GM19351 (cell line): ENCODE measurements at regions not wholly inside any gene's neighbourhood (a gene's known extent, or its start where the extent isn't known, plus 50 kb on each side); places are given as distances from the start of the nearest gene placed in this dataset.
"Not testable (repeated sequence)": the region's sequence is repeated elsewhere in the genome, so short reads cannot be mapped to it uniquely, and the experiment has no call there.

Experiments
- ATAC-seq: cut with Tn5 transposase; IDR thresholded peaks from one replicate; pipeline ENCODE4 v1.9.1; 2021; ENCODE audit warnings: mild to moderate bottlenecking, moderate library complexity; ENCODE audit not compliant: unreplicated experiment

GRCh38 chr6:40705354-40705753, 118.2 kb upstream of the LRFN2 start:
- no peak for ATAC-seq

DNA sequence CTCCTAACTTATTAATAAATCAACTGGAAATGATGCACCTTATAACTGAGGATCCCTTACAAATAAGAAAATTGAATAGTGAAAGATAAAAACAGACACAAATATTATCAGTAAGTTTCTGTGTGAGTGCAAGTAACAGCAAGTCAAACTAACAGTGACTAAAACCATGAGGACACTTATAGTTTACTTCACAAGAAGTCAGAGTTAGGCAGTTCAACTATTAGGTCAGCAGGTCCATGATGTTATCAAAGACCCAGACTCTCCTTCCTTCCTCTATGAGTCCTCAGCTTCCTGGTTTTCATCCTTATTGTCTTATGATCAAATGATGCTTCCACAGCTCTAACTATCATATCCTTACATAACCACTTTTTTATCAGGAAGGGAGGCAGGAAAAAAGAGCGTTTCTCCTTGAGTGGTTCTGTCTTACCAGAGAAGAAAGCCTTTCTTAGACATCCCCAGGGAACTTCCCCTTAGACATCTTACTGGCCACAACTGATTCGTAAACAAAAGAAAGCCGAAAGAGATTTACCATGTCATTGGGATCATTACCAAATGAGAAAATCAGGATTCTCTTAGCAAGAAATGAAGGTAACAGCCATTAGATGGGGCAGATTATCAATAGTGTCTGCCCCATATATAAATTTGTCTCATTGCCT, 114.3 kb upstream of the LRFN2 start:
- no peak for ATAC-seq

GRCh38 chr6:40700006-40700580, 112.9 kb upstream of the LRFN2 start:
- no peak for ATAC-seq

- ATAC-seq: no peak
Observed at GRCh38 chr6:40695750-40696415, 108.7 kb upstream of the LRFN2 start.

GRCh38 chr6:40695114-40695513, 108.0 kb upstream of the LRFN2 start:
- ATAC-seq: no peak

DNA sequence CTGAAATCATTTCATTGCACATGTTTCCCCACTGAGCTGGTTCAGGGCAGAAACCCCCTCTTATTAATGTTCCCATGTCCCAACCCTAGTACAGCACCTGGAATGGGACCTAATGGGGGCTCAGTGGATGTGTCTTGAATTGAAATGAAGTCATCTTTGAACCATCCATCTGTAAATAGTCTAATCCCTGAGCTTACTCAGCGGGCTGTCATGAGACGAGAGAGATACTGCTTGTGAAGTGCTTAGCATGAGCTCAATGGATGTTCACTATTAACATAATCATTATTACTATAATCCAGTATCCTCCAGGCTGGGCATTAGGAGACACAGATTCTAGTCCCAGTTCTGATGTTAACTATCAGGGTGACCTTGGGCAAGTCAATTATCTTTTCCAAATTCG, 106.6 kb upstream of the LRFN2 start:
- no peak for ATAC-seq

DNA sequence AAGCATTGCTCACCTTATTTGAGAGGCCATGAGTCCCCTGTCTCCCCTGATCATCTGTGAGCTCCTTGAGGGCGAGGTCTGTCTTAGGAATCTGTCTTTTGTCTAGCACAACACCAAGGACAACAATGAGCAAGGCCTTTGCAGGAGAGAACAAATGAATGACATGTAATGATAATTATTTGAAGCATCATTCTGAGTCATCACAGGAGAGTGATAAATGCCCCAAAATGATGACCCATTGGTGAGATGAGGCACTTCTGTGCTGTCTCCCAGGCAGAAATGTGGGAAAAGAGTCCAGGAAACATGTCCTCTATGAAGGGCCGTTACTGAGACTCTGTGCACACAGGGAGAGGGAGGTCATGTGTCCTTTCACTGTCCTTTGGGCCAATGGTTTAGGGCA, 105.2 kb upstream of the LRFN2 start:
- ATAC-seq: no peak

- no peak for ATAC-seq
Observed at GRCh38 chr6:40689185-40689584, 102.0 kb upstream of the LRFN2 start.

- no peak for ATAC-seq
Observed at GRCh38 chr6:40688214-40688761, 101.1 kb upstream of the LRFN2 start.

GRCh38 chr6:40685862-40686261, 98.7 kb upstream of the LRFN2 start:
- no peak for ATAC-seq

- no peak for ATAC-seq
Observed at GRCh38 chr6:40681622-40682021, 94.5 kb upstream of the LRFN2 start.

DNA sequence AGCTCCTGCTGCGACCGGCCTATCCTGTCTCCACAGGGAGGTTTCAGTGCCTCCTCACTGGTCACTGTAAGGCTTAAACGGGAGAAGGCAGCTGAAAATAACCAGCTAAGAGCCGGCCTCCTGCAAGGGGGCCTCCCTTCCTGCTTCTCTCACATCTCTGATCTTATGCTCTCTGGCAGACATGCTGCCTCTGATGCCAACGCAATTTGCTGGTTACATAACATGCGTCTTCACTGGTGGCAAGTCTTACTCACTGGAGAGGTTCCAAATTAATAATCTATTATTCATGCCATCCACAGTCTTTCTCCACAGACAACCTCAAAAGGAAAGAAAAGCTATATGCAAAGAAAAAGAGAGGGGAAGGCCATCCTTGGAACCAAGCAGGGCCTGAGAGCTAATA, 91.8 kb upstream of the LRFN2 start:
- no peak for ATAC-seq

DNA sequence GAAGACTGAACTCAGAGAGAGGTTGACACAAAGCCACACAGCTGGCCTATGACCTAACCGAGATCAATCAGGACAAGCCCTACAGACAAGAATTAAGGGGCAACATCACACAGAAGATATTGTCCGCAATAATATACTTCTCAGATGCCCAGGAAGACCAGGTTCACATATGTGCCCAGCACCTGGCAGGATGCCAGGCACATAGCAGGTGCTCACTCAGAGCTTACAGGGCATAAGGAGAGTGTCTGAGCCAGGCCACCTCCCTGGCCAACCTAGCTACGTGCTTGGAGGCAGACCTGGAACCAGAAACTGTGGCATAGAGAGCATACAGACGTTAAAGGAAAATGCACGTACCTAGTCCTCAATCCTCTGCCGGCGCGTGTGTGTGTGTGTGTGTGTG, 87.0 kb upstream of the LRFN2 start:
- no peak for ATAC-seq

GRCh38 chr6:40672087-40672486, 84.9 kb upstream of the LRFN2 start:
- no peak for ATAC-seq

DNA sequence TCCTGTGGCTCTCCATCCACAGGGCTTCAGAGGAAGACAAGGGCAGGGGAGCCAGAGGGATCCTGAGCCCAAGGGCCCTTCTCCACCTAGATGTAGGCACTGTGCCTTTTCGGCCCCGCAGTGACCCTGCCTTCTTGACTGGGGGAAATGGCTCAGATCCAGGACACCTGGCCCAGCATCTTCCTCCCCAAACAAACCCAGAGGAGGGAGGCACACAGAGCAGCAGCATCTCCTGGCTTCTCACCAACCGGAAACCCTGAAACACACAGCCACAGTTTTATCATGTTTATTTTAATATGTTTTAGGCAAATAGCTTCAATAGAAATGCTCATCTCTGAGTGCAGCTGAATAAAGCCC, 84.5 kb upstream of the LRFN2 start:
- ATAC-seq: no peak

GRCh38 chr6:40671001-40671693, 84.0 kb upstream of the LRFN2 start:
- ATAC-seq: no peak

- no peak for ATAC-seq
Observed at GRCh38 chr6:40669343-40669742, 82.2 kb upstream of the LRFN2 start.

- ATAC-seq: no peak
Observed at GRCh38 chr6:40668203-40668602, 81.0 kb upstream of the LRFN2 start.

DNA sequence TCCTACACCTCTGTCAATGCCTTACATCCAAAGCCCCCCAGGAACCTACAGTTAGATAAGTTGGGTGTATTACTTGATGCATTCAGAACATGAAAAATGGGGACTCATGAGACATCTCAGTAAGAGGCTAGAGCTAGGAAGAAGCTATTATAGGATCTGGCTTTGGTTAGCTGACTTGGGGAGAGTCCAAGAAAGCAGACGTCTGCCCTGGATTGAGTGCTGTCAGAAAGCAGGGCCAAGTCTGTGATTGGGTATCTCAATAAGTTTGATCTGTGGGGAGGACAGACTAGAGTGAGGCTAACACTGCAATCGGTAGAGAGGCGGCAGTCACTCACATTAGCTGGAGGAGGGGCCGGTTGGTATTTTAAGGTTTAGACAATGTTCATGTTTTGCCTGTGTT, 79.4 kb upstream of the LRFN2 start:
- no peak for ATAC-seq

- no peak for ATAC-seq
Observed at GRCh38 chr6:40661726-40662125, 74.6 kb upstream of the LRFN2 start.

DNA sequence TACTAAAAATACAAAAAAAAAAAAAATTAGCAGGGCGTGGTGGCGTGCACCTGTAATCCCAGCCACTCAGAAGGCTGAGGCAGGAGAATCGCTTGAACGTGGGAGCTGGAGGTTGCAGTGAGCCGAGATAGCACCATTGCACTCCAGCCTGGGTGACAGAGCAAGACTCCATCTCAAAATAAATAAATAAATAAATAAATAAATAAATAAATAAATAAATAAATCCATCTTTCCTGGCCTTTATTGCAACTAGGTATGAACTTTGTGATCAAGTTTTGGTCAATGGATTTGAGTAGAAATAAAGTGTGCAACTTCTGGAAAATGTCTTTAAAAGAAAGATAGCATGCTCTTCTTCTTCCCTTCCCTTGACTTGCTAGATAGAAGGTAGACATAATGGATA, 69.6 kb upstream of the LRFN2 start:
- ATAC-seq: not testable (repeated sequence)

- ATAC-seq: no peak
Observed at GRCh38 chr6:40654828-40655227, 67.7 kb upstream of the LRFN2 start.
